ENCODE measurements at regions not wholly inside any gene's neighbourhood (a gene's known extent, or its start where the extent isn't known, plus 50 kb on each side); places are given as distances from the start of the nearest gene placed in this dataset.

GRCh38 chr14:31935391-31935790 is 141.7 kb upstream of the ARHGAP5 start:
- Histone ChIP-seq H3K4me3 (no peak overlapping the region), H3K27me3 (no peaks in the 10 kb centered on the region), H3K9me3 (no peaks in the 10 kb centered on the region), H3K27ac (no peak overlapping the region), H3K4me1 (peaks cover 0 to 4% (median 0%) of the 10 kb centered on the region in 4 donors), H3K36me3 (no peaks in the 10 kb centered on the region)
- WGBS, 2 donors: 32 to 64% methylated on average over 3 of the region's 3 CpGs
- intact Hi-C loops (cut with DNase I): no loop called here
- no peak for DNase-seq
- no peak for TF ChIP-seq POLR2A (IDR thresholded peaks at IDR 0.05)
- no peak for TF ChIP-seq POLR2AphosphoS5 (IDR thresholded peaks at IDR 0.05)
- no peak for TF ChIP-seq CTCF (IDR thresholded peaks at IDR 0.05)
- TF ChIP-seq EP300 (IDR thresholded peaks at IDR 0.05): no peak

- WGBS, 2 donors: 72 to 84% methylated on average over 6 of the region's 6 CpGs
- Histone ChIP-seq H3K4me3 (no peak overlapping the region), H3K36me3 (no peaks in the 10 kb centered on the region), H3K27ac (no peak overlapping the region), H3K9me3 (no peaks in the 10 kb centered on the region), H3K27me3 (no peaks in the 10 kb centered on the region), H3K4me1 (no peaks in the 10 kb centered on the region)
- TF ChIP-seq EP300 (IDR thresholded peaks at IDR 0.05) (no peak), POLR2AphosphoS5 (IDR thresholded peaks at IDR 0.05) (no peak), POLR2A (IDR thresholded peaks at IDR 0.05) (no peak), CTCF (IDR thresholded peaks at IDR 0.05) (no peak)
- DNase-seq: no peak
- intact Hi-C loops (cut with DNase I): no loop called here
These were observed 141.0 kb upstream of the ARHGAP5 start for GRCh38 chr14:31936115-31936514.

- Histone ChIP-seq H3K4me1 (no peaks in the 10 kb centered on the region), H3K9me3 (no peaks in the 10 kb centered on the region), H3K36me3 (no peaks in the 10 kb centered on the region), H3K27ac (no peak overlapping the region), H3K4me3 (no peak overlapping the region), H3K27me3 (no peaks in the 10 kb centered on the region)
- no peak for TF ChIP-seq EP300 (IDR thresholded peaks at IDR 0.05)
- intact Hi-C loops (cut with DNase I): no loop called here
- DNase-seq: peak; percentile 67
- 46 to 49% methylated on average over 3 of the region's 3 CpGs for WGBS, 2 donors
These were observed 139.3 kb upstream of the ARHGAP5 start for GRCh38 chr14:31937730-31938346.

- H3K9me3 ChIP-seq: no peaks in the 10 kb centered on the region
- WGBS, 2 donors: 78 to 83% methylated on average over 4 of the region's 4 CpGs
- H3K36me3 ChIP-seq: no peaks in the 10 kb centered on the region
- no peaks in the 10 kb centered on the region for H3K27me3 ChIP-seq
- DNase-seq: no peak
- no peak overlapping the region for H3K4me3 ChIP-seq
- H3K27ac ChIP-seq: no peak overlapping the region
- intact Hi-C loops (cut with DNase I): no loop called here
- TF ChIP-seq CTCF (IDR thresholded peaks at IDR 0.05): no peak
- no peak for TF ChIP-seq POLR2AphosphoS5 (IDR thresholded peaks at IDR 0.05)
- no peak for TF ChIP-seq EP300 (IDR thresholded peaks at IDR 0.05)
- TF ChIP-seq POLR2A (IDR thresholded peaks at IDR 0.05): no peak
- no peaks in the 10 kb centered on the region for H3K4me1 ChIP-seq
These were observed 137.2 kb upstream of the ARHGAP5 start for GRCh38 chr14:31939934-31940333.

GRCh38 chr14:31941487-31941886 is 135.6 kb upstream of the ARHGAP5 start:
- TF ChIP-seq EP300 (IDR thresholded peaks at IDR 0.05) (no peak), CTCF (IDR thresholded peaks at IDR 0.05) (no peak), POLR2A (IDR thresholded peaks at IDR 0.05) (no peak), POLR2AphosphoS5 (IDR thresholded peaks at IDR 0.05) (no peak)
- DNase-seq: no peak
- H3K27me3 ChIP-seq: no peaks in the 10 kb centered on the region
- H3K27ac ChIP-seq: no peak overlapping the region
- no peaks in the 10 kb centered on the region for H3K36me3 ChIP-seq
- intact Hi-C loops (cut with DNase I): no loop called here
- H3K4me3 ChIP-seq: no peak overlapping the region
- no peaks in the 10 kb centered on the region for H3K4me1 ChIP-seq
- WGBS, 2 donors: 68 to 69% methylated on average over 1 of the region's 1 CpG
- no peaks in the 10 kb centered on the region for H3K9me3 ChIP-seq
